Chondrocyte (in vitro differentiated cells): ENCODE measurements at regions not wholly inside any gene's neighbourhood (a gene's known extent, or its start where the extent isn't known, plus 50 kb on each side); places are given as distances from the start of the nearest gene placed in this dataset.

ENCODE experiments used
- DNase-seq: peaks from one replicate; pipeline ENCODE4 v3.0.0; 2021; ENCODE audit warnings: mixed read lengths, low spot score
- H3K27ac Mint-ChIP-seq: one replicate; pipeline ENCODE4 v1.8.0; 2021; ENCODE audit warnings: mild to moderate bottlenecking, moderate library complexity, mixed read lengths; ENCODE audit not compliant: unreplicated experiment
- H3K27me3 Mint-ChIP-seq: 2 replicates; pipeline ENCODE4 v1.8.0; 2021; ENCODE audit warnings: low read depth, mixed read lengths
- H3K36me3 Mint-ChIP-seq: 2 replicates; pipeline ENCODE4 v1.8.0; 2021; ENCODE audit warnings: low read depth, mixed read lengths
- H3K4me1 Mint-ChIP-seq: 2 replicates; pipeline ENCODE4 v1.8.0; 2021; ENCODE audit warnings: low read depth, mild to moderate bottlenecking, mixed read lengths
- H3K4me3 Mint-ChIP-seq: one replicate; pipeline ENCODE4 v1.8.0; 2021; ENCODE audit warnings: mild to moderate bottlenecking, moderate library complexity, mixed read lengths; ENCODE audit not compliant: unreplicated experiment
- H3K9me3 Mint-ChIP-seq: 2 replicates; pipeline ENCODE4 v1.8.0; 2021; ENCODE audit warnings: low read depth, mixed read lengths
- CTCF ChIP-seq: fragments of 200-600 bp; sonication (generic); IDR thresholded peaks from 2 replicates; pipeline ENCODE4 v1.5.0; 2021; ENCODE audit warnings: antibody characterized with exemption, mild to moderate bottlenecking, moderate library complexity

- no peak overlapping the region for H3K4me3 Mint-ChIP-seq
- H3K4me1 Mint-ChIP-seq = no peaks in the 10 kb centered on the region
- H3K9me3 Mint-ChIP-seq = peaks cover 28% of the 10 kb centered on the region
- H3K36me3 Mint-ChIP-seq = no peaks in the 10 kb centered on the region
- no peak for TF ChIP-seq CTCF
- H3K27me3 Mint-ChIP-seq = no peaks in the 10 kb centered on the region
- no peak for DNase-seq
- H3K27ac Mint-ChIP-seq = no peak overlapping the region
These were observed 497.8 kb upstream of the FSIP2 start for GRCh38 chr2:185240796-185241195.

- no peaks in the 10 kb centered on the region for H3K27me3 Mint-ChIP-seq
These were observed 497.0 kb upstream of the FSIP2 start for GRCh38 chr2:185241556-185241955.

GRCh38 chr2:185242462-185242861 lies 496.1 kb upstream of the FSIP2 start:
- no peaks in the 10 kb centered on the region for H3K36me3 Mint-ChIP-seq
- H3K9me3 Mint-ChIP-seq = peaks cover 13% of the 10 kb centered on the region
- no peak for DNase-seq
- no peak for TF ChIP-seq CTCF
- no peak overlapping the region for H3K27ac Mint-ChIP-seq
- H3K4me3 Mint-ChIP-seq = no peak overlapping the region
- no peaks in the 10 kb centered on the region for H3K4me1 Mint-ChIP-seq
- no peaks in the 10 kb centered on the region for H3K27me3 Mint-ChIP-seq

More at GRCh38 chr2:185241556-185241955, 497.0 kb upstream of the FSIP2 start:
- peaks cover 20% of the 10 kb centered on the region for H3K9me3 Mint-ChIP-seq
- H3K4me3 Mint-ChIP-seq = no peak overlapping the region
- TF ChIP-seq CTCF = no peak
- no peak overlapping the region for H3K27ac Mint-ChIP-seq
- no peaks in the 10 kb centered on the region for H3K4me1 Mint-ChIP-seq
- no peaks in the 10 kb centered on the region for H3K36me3 Mint-ChIP-seq
- no peak for DNase-seq

GRCh38 chr2:185245216-185245615 lies 493.4 kb upstream of the FSIP2 start:
- no peak overlapping the region for H3K4me3 Mint-ChIP-seq
- no peaks in the 10 kb centered on the region for H3K27me3 Mint-ChIP-seq
- no peak for TF ChIP-seq CTCF
- H3K4me1 Mint-ChIP-seq = no peaks in the 10 kb centered on the region
- no peak overlapping the region for H3K27ac Mint-ChIP-seq
- H3K36me3 Mint-ChIP-seq = no peaks in the 10 kb centered on the region
- DNase-seq = no peak
- H3K9me3 Mint-ChIP-seq = peaks cover 7% of the 10 kb centered on the region

GRCh38 chr2:185245806-185246205 lies 492.8 kb upstream of the FSIP2 start:
- TF ChIP-seq CTCF = no peak
- H3K4me3 Mint-ChIP-seq = no peak overlapping the region
- no peak for DNase-seq
- H3K27ac Mint-ChIP-seq = no peak overlapping the region
- peaks cover 7% of the 10 kb centered on the region for H3K9me3 Mint-ChIP-seq
- H3K27me3 Mint-ChIP-seq = no peaks in the 10 kb centered on the region
- H3K4me1 Mint-ChIP-seq = no peaks in the 10 kb centered on the region
- no peaks in the 10 kb centered on the region for H3K36me3 Mint-ChIP-seq
